ENCODE measurements at regions not wholly inside any gene's neighbourhood (a gene's known extent, or its start where the extent isn't known, plus 50 kb on each side); places are given as distances from the start of the nearest gene placed in this dataset.

DNA sequence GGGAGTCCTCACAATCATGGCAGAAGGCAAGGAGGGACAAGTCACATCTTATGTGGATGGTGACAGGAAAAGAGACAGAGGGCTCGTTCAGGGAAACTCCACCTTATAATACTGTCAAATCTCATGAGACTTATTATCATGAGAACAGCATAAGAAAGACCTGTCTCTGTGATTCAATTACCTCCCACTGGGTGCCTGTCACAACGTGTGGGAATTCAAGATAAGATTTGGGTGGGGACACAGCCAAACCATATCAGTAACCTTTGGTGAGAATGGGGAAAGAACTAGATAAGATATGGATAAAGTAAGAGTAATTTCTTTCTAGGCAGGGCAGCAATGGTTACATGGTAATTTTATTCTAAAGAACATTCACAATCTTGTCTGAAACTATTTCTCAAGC is 344.9 kb upstream of the KLF12 start:
- Histone ChIP-seq H4K20me1 (ENCODE audit: insufficient read depth, low read length) (no peaks in the 10 kb centered on the region), H3K9me3 (replicated peaks; ENCODE audit: insufficient read depth, low read length) (no peaks in the 10 kb centered on the region), H3K79me2 (ENCODE audit: low read length) (no peaks in the 10 kb centered on the region), H3K9ac (ENCODE audit: low read length) (no peak overlapping the region), H3K4me2 (ENCODE audit: low read depth, low read length) (no peak overlapping the region), H3K9me2 (replicated peaks; ENCODE audit: insufficient read depth, low read length) (no peaks in the 10 kb centered on the region), H3K36me3 (replicated peaks; ENCODE audit: insufficient read depth, low read length) (no peaks in the 10 kb centered on the region), H3F3A (ENCODE audit: insufficient read depth, low read length) (no peaks in the 10 kb centered on the region), H3K27me3 (replicated peaks; ENCODE audit: insufficient read depth, low read length) (no peaks in the 10 kb centered on the region), H3K27ac (ENCODE audit: low read length) (no peak overlapping the region), H2AFZ (ENCODE audit: low read length) (no peak overlapping the region), H3K4me1 (ENCODE audit: low read length) (no peaks in the 10 kb centered on the region), H3K4me3 (ENCODE audit: low read length) (no peak overlapping the region)
- DNase-seq, result no peak
- TF ChIP-seq CTCF (IDR thresholded peaks at IDR 0.05; ENCODE audit: low read length) (no peak), EZH2 (optimal IDR thresholded peaks at IDR 0.05; ENCODE audit: low read depth, low read length) (no peak), EZH2phosphoT487 (IDR thresholded peaks at IDR 0.05; ENCODE audit: low read length) (no peak)

GRCh38 chr13:74476788-74477187 is 342.6 kb upstream of the KLF12 start:
- H3K27ac ChIP-seq (ENCODE audit: low read length), result no peak overlapping the region
- no peak for DNase-seq
- H2AFZ ChIP-seq (ENCODE audit: low read length), result no peak overlapping the region
- no peaks in the 10 kb centered on the region for H4K20me1 ChIP-seq (ENCODE audit: insufficient read depth, low read length)
- H3K9me3 ChIP-seq (replicated peaks; ENCODE audit: insufficient read depth, low read length), result no peaks in the 10 kb centered on the region
- H3F3A ChIP-seq (ENCODE audit: insufficient read depth, low read length), result no peaks in the 10 kb centered on the region
- no peaks in the 10 kb centered on the region for H3K27me3 ChIP-seq (replicated peaks; ENCODE audit: insufficient read depth, low read length)
- no peak overlapping the region for H3K9ac ChIP-seq (ENCODE audit: low read length)
- TF ChIP-seq EZH2 (optimal IDR thresholded peaks at IDR 0.05; ENCODE audit: low read depth, low read length) (no peak), CTCF (IDR thresholded peaks at IDR 0.05; ENCODE audit: low read length) (no peak), EZH2phosphoT487 (IDR thresholded peaks at IDR 0.05; ENCODE audit: low read length) (no peak)
- H3K36me3 ChIP-seq (replicated peaks; ENCODE audit: insufficient read depth, low read length), result no peaks in the 10 kb centered on the region
- no peaks in the 10 kb centered on the region for H3K4me1 ChIP-seq (ENCODE audit: low read length)
- H3K79me2 ChIP-seq (ENCODE audit: low read length), result no peaks in the 10 kb centered on the region
- H3K9me2 ChIP-seq (replicated peaks; ENCODE audit: insufficient read depth, low read length), result no peaks in the 10 kb centered on the region
- no peak overlapping the region for H3K4me2 ChIP-seq (ENCODE audit: low read depth, low read length)
- H3K4me3 ChIP-seq (ENCODE audit: low read length), result no peak overlapping the region

GRCh38 chr13:74476365-74476764 is 342.2 kb upstream of the KLF12 start:
- no peak for DNase-seq
- TF ChIP-seq EZH2phosphoT487 (IDR thresholded peaks at IDR 0.05; ENCODE audit: low read length) (no peak), CTCF (IDR thresholded peaks at IDR 0.05; ENCODE audit: low read length) (no peak)
- H3K9me3 ChIP-seq (replicated peaks; ENCODE audit: insufficient read depth, low read length), result no peaks in the 10 kb centered on the region
- H4K20me1 ChIP-seq (ENCODE audit: insufficient read depth, low read length), result no peaks in the 10 kb centered on the region
- no peaks in the 10 kb centered on the region for H3K9me2 ChIP-seq (replicated peaks; ENCODE audit: insufficient read depth, low read length)
- no peaks in the 10 kb centered on the region for H3F3A ChIP-seq (ENCODE audit: insufficient read depth, low read length)
- H3K4me3 ChIP-seq (ENCODE audit: low read length), result no peak overlapping the region
- H3K27ac ChIP-seq (ENCODE audit: low read length), result no peak overlapping the region
- no peaks in the 10 kb centered on the region for H3K79me2 ChIP-seq (ENCODE audit: low read length)
- no peak overlapping the region for H3K4me2 ChIP-seq (ENCODE audit: low read depth, low read length)
- no peak overlapping the region for H2AFZ ChIP-seq (ENCODE audit: low read length)
- H3K4me1 ChIP-seq (ENCODE audit: low read length), result no peaks in the 10 kb centered on the region
- no peaks in the 10 kb centered on the region for H3K27me3 ChIP-seq (replicated peaks; ENCODE audit: insufficient read depth, low read length)
- no peaks in the 10 kb centered on the region for H3K36me3 ChIP-seq (replicated peaks; ENCODE audit: insufficient read depth, low read length)
- no peak overlapping the region for H3K9ac ChIP-seq (ENCODE audit: low read length)
